GM12874 (cell line): ENCODE measurements at regions not wholly inside any gene's neighbourhood (a gene's known extent, or its start where the extent isn't known, plus 50 kb on each side); places are given as distances from the start of the nearest gene placed in this dataset.

Experiments used
- TF ChIP-seq, protein P1 (sequence below): IDR thresholded peaks from 2 replicates; pipeline ENCODE4 v1.5.1; 2011; ENCODE audit warnings: low read depth, mild to moderate bottlenecking, control low read depth, low read length, moderate library complexity; ENCODE audit not compliant: insufficient read depth

DNA sequence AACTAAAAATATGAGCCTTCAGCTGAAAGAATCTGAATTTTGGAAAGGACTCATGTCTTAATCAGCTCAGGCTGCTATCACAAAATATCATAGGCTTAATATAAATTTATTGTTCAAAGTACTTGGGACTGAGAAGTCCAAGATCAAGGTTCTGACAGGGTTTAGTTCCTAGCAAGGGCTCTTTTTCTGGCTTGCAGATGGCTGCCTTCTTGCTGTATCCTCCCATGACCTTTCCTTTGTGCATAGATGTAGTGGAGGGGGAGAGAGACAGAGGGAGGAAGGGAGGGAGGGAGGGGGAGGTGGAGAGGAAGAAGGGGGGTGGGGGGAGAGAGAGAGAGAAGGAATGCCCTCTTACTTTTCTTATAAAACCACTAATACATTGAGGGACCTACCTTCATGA lies 306.8 kb upstream of the DDI1 start:
- TF ChIP-seq, protein P1, sequence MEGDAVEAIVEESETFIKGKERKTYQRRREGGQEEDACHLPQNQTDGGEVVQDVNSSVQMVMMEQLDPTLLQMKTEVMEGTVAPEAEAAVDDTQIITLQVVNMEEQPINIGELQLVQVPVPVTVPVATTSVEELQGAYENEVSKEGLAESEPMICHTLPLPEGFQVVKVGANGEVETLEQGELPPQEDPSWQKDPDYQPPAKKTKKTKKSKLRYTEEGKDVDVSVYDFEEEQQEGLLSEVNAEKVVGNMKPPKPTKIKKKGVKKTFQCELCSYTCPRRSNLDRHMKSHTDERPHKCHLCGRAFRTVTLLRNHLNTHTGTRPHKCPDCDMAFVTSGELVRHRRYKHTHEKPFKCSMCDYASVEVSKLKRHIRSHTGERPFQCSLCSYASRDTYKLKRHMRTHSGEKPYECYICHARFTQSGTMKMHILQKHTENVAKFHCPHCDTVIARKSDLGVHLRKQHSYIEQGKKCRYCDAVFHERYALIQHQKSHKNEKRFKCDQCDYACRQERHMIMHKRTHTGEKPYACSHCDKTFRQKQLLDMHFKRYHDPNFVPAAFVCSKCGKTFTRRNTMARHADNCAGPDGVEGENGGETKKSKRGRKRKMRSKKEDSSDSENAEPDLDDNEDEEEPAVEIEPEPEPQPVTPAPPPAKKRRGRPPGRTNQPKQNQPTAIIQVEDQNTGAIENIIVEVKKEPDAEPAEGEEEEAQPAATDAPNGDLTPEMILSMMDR = no peak

DNA sequence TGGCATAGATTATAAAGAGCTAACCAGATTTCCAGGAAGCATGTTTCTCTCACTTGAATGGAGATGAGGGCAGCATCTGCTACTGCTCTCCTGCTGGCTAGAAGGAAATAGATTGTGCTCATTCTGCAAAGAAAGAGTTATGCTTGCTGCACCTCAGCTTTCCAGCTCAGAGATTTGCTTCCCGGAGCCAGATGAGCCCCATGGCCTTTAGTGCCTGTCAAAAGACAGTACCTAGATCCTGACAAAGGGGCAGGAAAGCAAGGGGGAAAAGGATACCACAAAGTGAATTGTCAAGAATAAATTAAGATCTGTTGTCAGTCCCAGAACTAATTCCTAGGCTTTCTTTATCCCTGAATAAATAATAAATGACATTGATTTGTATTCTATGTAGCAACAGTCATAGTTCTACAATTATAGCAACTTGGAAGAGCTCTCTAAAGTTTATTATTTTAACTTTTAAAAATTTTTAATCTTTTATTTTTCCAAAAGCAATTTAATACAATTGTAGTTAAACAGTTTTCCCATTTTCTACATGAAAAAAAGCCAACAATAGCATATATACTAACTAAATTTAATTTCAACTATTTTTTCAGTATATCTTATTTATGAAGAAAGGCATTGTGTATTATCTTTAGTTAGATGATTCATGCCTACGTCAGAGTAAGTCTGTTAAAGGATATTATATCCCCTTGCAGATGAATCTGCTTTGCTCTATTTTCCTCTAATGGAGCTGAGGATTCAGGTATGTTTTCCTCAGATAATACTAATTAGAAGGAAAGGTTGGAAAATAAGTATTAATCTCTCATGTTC lies 306.1 kb upstream of the DDI1 start:
- TF ChIP-seq, protein P1 = no peak

DNA sequence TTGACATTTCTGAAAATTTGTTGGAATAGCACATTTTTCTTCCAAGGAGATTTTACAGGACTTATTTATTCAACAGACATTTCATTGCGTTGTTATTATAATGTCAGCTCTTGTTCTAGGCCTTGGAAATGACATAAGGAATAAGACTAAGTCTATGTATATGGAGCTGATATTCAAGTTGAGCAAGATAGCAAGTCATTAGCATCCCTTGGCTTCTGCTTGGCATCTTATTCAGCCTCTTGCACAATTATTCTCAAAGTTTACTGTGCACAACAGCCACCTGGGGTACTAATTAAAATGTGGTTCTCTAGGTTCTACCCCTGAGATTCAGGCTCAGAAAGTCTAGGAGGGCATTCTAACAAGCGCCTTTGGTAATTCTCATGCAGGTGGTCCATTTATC lies 304.8 kb upstream of the DDI1 start:
- TF ChIP-seq, protein P1 = no peak

DNA sequence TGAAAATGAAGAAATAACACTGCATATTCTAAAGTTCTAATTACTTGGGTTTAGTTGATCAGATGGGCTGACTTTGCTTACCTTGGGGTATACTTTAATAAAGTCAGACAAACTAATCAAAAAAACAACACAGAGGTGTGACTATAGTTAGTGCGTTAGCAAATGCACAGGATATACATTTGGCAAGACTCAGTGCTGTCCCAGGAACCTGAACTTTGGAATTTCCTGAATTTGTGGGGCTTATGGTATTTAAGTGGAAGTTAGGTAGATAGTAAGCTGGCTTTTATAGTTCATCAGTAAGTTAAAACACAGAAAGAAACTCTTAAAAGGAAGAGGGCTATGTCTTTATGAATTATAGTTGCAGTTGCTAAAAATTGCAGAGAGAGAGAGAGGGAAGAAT lies 302.6 kb upstream of the DDI1 start:
- TF ChIP-seq, protein P1 = no peak

DNA sequence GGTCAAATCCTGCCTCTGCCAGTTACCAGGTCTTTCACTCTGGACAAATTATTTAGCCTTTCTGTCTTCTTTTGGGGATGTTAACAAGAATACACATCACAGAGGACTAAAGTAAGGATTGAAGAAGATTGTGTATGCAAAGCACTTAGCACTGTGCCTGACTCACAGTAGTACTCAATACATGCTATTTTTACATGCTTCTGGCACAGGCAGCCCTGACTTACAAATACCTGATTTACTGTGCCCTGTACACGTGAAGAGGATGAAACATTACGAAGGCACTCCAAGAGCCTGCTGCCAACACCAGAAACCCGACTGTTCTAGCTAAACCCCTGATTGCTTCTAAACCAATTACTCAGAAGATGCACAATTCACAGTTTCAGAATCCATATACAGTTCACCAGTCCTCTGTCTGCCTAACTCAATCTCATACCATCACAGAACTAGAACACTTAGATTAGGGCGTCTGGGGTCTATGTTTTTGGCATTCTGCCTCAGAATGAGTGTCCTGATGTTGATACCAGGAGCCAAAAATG lies 300.9 kb upstream of the DDI1 start:
- TF ChIP-seq, protein P1 = no peak

DNA sequence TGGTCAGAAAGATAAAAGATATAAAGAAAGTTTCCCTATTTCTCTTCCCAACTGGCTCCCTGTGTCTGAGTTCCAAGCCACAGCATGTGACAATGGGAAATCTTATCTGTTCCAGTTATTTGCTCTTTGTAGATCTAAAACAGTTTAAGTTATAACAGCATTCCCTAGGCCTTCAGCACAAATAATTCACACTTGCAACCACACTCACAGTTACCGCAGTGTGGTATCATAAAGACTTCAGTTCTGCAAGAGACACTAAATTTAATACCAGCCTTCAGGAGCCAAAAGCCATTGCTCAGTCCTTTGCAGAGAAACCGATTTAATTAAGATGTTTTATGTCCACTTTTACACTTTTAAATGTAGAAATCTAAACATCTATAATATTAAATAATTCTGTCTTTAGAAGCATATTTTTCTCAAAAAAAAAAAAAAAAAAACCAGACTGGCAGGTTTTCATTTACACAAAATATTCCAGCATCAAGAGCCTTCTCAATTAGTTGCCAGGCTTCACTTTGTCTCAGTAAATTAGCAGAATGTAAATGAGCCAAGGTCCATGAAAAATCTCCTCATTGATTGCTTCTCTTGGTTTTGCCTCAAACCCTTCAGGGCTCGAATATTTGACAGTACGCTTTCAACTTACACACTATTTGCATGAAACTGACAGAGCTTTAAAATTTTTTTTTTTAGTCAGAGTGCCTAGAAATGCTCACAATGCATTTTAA lies 300.0 kb upstream of the DDI1 start:
- TF ChIP-seq, protein P1 = no peak

DNA sequence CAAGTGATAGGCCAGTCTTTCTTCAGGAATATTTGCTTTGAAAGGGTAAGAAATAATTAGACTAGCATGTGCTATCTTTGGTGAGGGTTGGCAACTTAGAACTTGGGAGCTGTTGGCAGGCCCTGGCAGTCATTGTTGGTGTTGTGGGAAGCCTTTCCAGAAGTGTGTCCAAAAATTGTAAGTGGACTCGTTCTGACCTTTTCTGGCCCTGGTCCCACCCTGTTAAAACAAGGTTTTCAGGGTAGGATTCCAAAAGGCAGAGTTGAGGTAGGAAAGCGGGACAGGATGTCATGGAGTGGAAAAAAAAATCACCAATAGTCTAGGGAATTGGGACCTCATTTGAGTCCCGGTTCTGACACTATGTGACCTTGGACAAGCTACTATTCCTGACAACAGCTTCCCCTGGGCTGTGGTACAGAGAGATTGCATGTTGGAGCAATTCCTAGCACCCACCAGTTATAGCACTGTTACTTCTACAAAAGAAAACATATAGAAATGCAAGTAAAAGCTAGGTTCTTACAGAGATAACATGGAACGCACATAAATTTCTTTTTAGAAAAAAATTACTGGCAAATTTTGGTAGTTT lies 299.3 kb upstream of the DDI1 start:
- TF ChIP-seq, protein P1 = no peak
